K562 (cell line): ENCODE measurements at regions not wholly inside any gene's neighbourhood (a gene's known extent, or its start where the extent isn't known, plus 50 kb on each side); places are given as distances from the start of the nearest gene placed in this dataset.

Experiments
- ARID1B ChIP-seq: fragments of 450-650 bp; IDR thresholded peaks from 2 replicates; pipeline ENCODE4 v1.6.1; 2016; ENCODE audit warnings: antibody characterized with exemption, mild to moderate bottlenecking, inconsistent platforms
- CHD1 ChIP-seq: fragments of 200-600 bp; sonication (generic); IDR thresholded peaks from one replicate; pipeline ENCODE4 v1.6.1; 2012; ENCODE audit warnings: mild to moderate bottlenecking, moderate library complexity, low read length, inconsistent platforms
- RCOR1 ChIP-seq, 2 experiments: IDR thresholded peaks; 2 replicates each; pipeline ENCODE4 v1.6.1; 2012; ENCODE audit warnings: low read depth in 2 of 2, low read length in 2 of 2, borderline replicate concordance in 1 of 2, improper control_type of control experiment in 1 of 2
- SMAD3 ChIP-seq: fragments of 450-650 bp; formaldehyde crosslinking; conservative IDR thresholded peaks from 2 replicates; pipeline ENCODE4 v1.4.0; 2020; ENCODE audit warnings: mild to moderate bottlenecking
- XRCC4 ChIP-seq: IDR thresholded peaks from one replicate; pipeline ENCODE4 v1.6.1; 2011; ENCODE audit not compliant: insufficient read depth, insufficient read length; ENCODE audit errors: extremely low read depth
- ZSCAN29 ChIP-seq: fragments of 450-650 bp; IDR thresholded peaks from 2 replicates; pipeline ENCODE4 v1.6.1; 2017
- TF ChIP-seq, protein P1 (sequence below): fragments of 450-650 bp; IDR thresholded peaks from 2 replicates; pipeline ENCODE4 v1.6.1; 2017; ENCODE audit warnings: antibody characterized with exemption, mild to moderate bottlenecking
- TF ChIP-seq, protein P2 (sequence below): fragments of 450-650 bp; IDR thresholded peaks from one replicate; pipeline ENCODE4 v1.6.1; 2018; ENCODE audit warnings: mild to moderate bottlenecking, moderate library complexity; ENCODE audit not compliant: partially characterized antibody
- TF ChIP-seq, protein P3 (sequence below): fragments of 450-650 bp; formaldehyde crosslinking; IDR thresholded peaks from 2 replicates; pipeline ENCODE4 v1.4.0; 2020; ENCODE audit warnings: mild to moderate bottlenecking, moderate library complexity

DNA sequence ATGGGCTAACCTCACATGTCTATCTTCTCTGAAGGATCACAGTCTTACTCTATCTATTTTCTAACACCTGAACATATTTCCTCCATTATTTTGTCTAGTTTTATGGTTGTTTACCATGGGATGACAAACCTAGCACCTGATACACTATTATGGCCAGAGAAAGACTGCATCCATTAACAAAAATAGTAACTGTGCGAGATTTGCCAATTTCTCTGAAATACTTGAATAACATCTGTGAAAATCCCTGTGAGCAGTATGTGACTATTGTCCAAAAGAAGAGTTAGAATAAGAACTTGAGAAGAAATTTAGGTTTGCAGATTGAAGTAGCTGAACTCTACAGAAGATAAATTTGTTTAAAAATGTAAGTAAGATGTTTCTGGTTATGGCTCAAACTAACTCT is 142.0 kb upstream of the CDH11 start (continued):
- TF ChIP-seq, protein P1, sequence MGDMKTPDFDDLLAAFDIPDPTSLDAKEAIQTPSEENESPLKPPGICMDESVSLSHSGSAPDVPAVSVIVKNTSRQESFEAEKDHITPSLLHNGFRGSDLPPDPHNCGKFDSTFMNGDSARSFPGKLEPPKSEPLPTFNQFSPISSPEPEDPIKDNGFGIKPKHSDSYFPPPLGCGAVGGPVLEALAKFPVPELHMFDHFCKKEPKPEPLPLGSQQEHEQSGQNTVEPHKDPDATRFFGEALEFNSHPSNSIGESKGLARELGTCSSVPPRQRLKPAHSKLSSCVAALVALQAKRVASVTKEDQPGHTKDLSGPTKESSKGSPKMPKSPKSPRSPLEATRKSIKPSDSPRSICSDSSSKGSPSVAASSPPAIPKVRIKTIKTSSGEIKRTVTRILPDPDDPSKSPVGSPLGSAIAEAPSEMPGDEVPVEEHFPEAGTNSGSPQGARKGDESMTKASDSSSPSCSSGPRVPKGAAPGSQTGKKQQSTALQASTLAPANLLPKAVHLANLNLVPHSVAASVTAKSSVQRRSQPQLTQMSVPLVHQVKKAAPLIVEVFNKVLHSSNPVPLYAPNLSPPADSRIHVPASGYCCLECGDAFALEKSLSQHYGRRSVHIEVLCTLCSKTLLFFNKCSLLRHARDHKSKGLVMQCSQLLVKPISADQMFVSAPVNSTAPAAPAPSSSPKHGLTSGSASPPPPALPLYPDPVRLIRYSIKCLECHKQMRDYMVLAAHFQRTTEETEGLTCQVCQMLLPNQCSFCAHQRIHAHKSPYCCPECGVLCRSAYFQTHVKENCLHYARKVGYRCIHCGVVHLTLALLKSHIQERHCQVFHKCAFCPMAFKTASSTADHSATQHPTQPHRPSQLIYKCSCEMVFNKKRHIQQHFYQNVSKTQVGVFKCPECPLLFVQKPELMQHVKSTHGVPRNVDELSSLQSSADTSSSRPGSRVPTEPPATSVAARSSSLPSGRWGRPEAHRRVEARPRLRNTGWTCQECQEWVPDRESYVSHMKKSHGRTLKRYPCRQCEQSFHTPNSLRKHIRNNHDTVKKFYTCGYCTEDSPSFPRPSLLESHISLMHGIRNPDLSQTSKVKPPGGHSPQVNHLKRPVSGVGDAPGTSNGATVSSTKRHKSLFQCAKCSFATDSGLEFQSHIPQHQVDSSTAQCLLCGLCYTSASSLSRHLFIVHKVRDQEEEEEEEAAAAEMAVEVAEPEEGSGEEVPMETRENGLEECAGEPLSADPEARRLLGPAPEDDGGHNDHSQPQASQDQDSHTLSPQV, result no peak
- TF ChIP-seq SMAD3 (CRISPR knock-in tag), result no peak
- no peak for TF ChIP-seq RCOR1 (IDR thresholded peaks at IDR 0.05; ENCODE audit: borderline replicate concordance in 1 of 2, low read depth in 2 of 2, low read length in 2 of 2)
- no peak for TF ChIP-seq ARID1B
- TF ChIP-seq, protein P2, sequence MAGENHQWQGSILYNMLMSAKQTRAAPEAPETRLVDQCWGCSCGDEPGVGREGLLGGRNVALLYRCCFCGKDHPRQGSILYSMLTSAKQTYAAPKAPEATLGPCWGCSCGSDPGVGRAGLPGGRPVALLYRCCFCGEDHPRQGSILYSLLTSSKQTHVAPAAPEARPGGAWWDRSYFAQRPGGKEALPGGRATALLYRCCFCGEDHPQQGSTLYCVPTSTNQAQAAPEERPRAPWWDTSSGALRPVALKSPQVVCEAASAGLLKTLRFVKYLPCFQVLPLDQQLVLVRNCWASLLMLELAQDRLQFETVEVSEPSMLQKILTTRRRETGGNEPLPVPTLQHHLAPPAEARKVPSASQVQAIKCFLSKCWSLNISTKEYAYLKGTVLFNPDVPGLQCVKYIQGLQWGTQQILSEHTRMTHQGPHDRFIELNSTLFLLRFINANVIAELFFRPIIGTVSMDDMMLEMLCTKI, result no peak
- no peak for TF ChIP-seq ZSCAN29
- TF ChIP-seq, protein P3, sequence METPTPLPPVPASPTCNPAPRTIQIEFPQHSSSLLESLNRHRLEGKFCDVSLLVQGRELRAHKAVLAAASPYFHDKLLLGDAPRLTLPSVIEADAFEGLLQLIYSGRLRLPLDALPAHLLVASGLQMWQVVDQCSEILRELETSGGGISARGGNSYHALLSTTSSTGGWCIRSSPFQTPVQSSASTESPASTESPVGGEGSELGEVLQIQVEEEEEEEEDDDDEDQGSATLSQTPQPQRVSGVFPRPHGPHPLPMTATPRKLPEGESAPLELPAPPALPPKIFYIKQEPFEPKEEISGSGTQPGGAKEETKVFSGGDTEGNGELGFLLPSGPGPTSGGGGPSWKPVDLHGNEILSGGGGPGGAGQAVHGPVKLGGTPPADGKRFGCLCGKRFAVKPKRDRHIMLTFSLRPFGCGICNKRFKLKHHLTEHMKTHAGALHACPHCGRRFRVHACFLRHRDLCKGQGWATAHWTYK, result no peak
- TF ChIP-seq CHD1, result no peak
- TF ChIP-seq XRCC4, result no peak
